H9 (cell line): ENCODE measurements at regions not wholly inside any gene's neighbourhood (a gene's known extent, or its start where the extent isn't known, plus 50 kb on each side); places are given as distances from the start of the nearest gene placed in this dataset.
"Not testable (repeated sequence)": the region's sequence is repeated elsewhere in the genome, so short reads cannot be mapped to it uniquely, and the experiment has no call there.

Experiments
- DNase-seq: peaks from one replicate; pipeline ENCODE4 v3.0.0-alpha.2; 2017
- H2AFZ ChIP-seq: one replicate; pipeline ENCODE4 v1.6.1; 2013; ENCODE audit warnings: mild to moderate bottlenecking, low read length, control low read depth, moderate library complexity
- H2AK5ac ChIP-seq: 2 replicates; pipeline ENCODE4 v1.6.1; 2013; ENCODE audit warnings: low read length, control low read depth, mixed read lengths; ENCODE audit not compliant: insufficient read length
- H2BK120ac ChIP-seq: one replicate; pipeline ENCODE4 v1.6.1; 2013; ENCODE audit warnings: low read depth, mild to moderate bottlenecking, low read length, control low read depth, inconsistent platforms; ENCODE audit not compliant: poor library complexity, severe bottlenecking
- H2BK12ac ChIP-seq: 2 replicates; pipeline ENCODE4 v1.6.1; 2013; ENCODE audit warnings: low read length, control low read depth, mixed read lengths, low read depth; ENCODE audit not compliant: insufficient read length
- H2BK15ac ChIP-seq: 2 replicates; pipeline ENCODE4 v1.6.1; 2013; ENCODE audit warnings: low read depth, low read length, control low read depth
- H2BK20ac ChIP-seq: one replicate; pipeline ENCODE4 v1.6.1; 2013; ENCODE audit warnings: low read depth, mild to moderate bottlenecking, low read length, control low read depth, inconsistent platforms; ENCODE audit not compliant: poor library complexity, severe bottlenecking
- H2BK5ac ChIP-seq: 2 replicates; pipeline ENCODE4 v1.6.1; 2013; ENCODE audit warnings: low read length, control low read depth, mixed read lengths; ENCODE audit not compliant: insufficient read length
- H3K14ac ChIP-seq: 2 replicates; pipeline ENCODE4 v1.6.1; 2013; ENCODE audit warnings: low read length, control low read depth; ENCODE audit not compliant: insufficient read depth
- H3K18ac ChIP-seq: 2 replicates; pipeline ENCODE4 v1.6.1; 2013; ENCODE audit warnings: low read depth, mild to moderate bottlenecking, mixed read lengths, low read length, control low read depth; ENCODE audit not compliant: insufficient read length
- H3K23ac ChIP-seq: 2 replicates; pipeline ENCODE4 v1.6.1; 2013; ENCODE audit warnings: low read length, control low read depth, mixed read lengths, low read depth; ENCODE audit not compliant: insufficient read length
- H3K23me2 ChIP-seq: 2 replicates; pipeline ENCODE4 v1.6.1; 2013; ENCODE audit warnings: low read depth, mild to moderate bottlenecking, mixed read lengths, low read length, control low read depth; ENCODE audit not compliant: insufficient read length, poor library complexity, severe bottlenecking
- H3K27ac ChIP-seq: 2 replicates; pipeline ENCODE4 v1.5.1; 2013; ENCODE audit warnings: low read length, control low read depth, mixed read lengths, low read depth; ENCODE audit not compliant: insufficient read length
- H3K27me3 ChIP-seq: 2 replicates; pipeline ENCODE4 v1.6.1; 2013; ENCODE audit warnings: low read length, control low read depth, inconsistent platforms; ENCODE audit not compliant: insufficient read depth
- H3K4ac ChIP-seq: 2 replicates; pipeline ENCODE4 v1.6.1; 2013; ENCODE audit warnings: low read depth, mild to moderate bottlenecking, control low read depth, inconsistent platforms, low read length, moderate library complexity
- H3K4me1 ChIP-seq: 2 replicates; pipeline ENCODE4 v1.6.1; 2013; ENCODE audit warnings: low read length, control low read depth, inconsistent platforms; ENCODE audit not compliant: insufficient read depth
- H3K4me2 ChIP-seq: 2 replicates; pipeline ENCODE4 v1.6.1; 2013; ENCODE audit warnings: low read length, control low read depth, mixed read lengths; ENCODE audit not compliant: insufficient read length, insufficient read depth
- H3K56ac ChIP-seq: 2 replicates; pipeline ENCODE4 v1.6.1; 2013; ENCODE audit warnings: low read depth, mild to moderate bottlenecking, mixed read lengths, low read length, control low read depth; ENCODE audit not compliant: insufficient read length
- H3K79me1 ChIP-seq: 2 replicates; pipeline ENCODE4 v1.6.1; 2013; ENCODE audit warnings: low read depth, mild to moderate bottlenecking, moderate library complexity, low read length, control low read depth, inconsistent platforms; ENCODE audit not compliant: insufficient read depth, poor library complexity, severe bottlenecking
- H3K79me2 ChIP-seq: 2 replicates; pipeline ENCODE4 v1.6.1; 2013; ENCODE audit warnings: low read length, control low read depth, inconsistent platforms; ENCODE audit not compliant: insufficient read depth
- H3K9ac ChIP-seq: 2 replicates; pipeline ENCODE4 v1.6.1; 2013; ENCODE audit warnings: low read length, control low read depth, mixed read lengths; ENCODE audit not compliant: insufficient read length; ENCODE audit errors: extremely low read depth
- H3K9me3 ChIP-seq: one replicate; pipeline ENCODE4 v1.6.1; 2013; ENCODE audit warnings: low read depth, low read length, inconsistent platforms; ENCODE audit not compliant: control insufficient read depth
- H3T11ph ChIP-seq: one replicate; pipeline ENCODE4 v1.6.1; 2013; ENCODE audit warnings: mild to moderate bottlenecking, low read length, control low read depth, inconsistent platforms
- H4K20me1 ChIP-seq: one replicate; pipeline ENCODE4 v1.6.1; 2013; ENCODE audit not compliant: control insufficient read depth, insufficient read length, insufficient read depth
- H4K5ac ChIP-seq: 2 replicates; pipeline ENCODE4 v1.6.1; 2013; ENCODE audit warnings: low read depth, mild to moderate bottlenecking, mixed read lengths, low read length, control low read depth; ENCODE audit not compliant: insufficient read length
- H4K8ac ChIP-seq: replicated peaks from 2 replicates; pipeline ENCODE4 v1.6.1; 2013; ENCODE audit warnings: low read length, control low read depth, mixed read lengths, low read depth; ENCODE audit not compliant: insufficient read length
- H4K91ac ChIP-seq: 2 replicates; pipeline ENCODE4 v1.6.1; 2013; ENCODE audit warnings: low read depth, mild to moderate bottlenecking, moderate library complexity, mixed read lengths, low read length, control low read depth; ENCODE audit not compliant: insufficient read length
- H3K27ac Mint-ChIP-seq, 3 experiments: 2 replicates in 2 of 3; 3 replicates in 1 of 3; pipeline ENCODE4 v1.8.0; 2020 to 2021; ENCODE audit warnings: mixed read lengths in 3 of 3, mild to moderate bottlenecking in 1 of 3, moderate library complexity in 1 of 3
- H3K27me3 Mint-ChIP-seq: 2 replicates; pipeline ENCODE4 v1.8.0; 2021; ENCODE audit warnings: low read depth, mild to moderate bottlenecking, moderate library complexity, mixed read lengths
- H3K36me3 Mint-ChIP-seq, 3 experiments: 2 replicates in 2 of 3; 3 replicates in 1 of 3; pipeline ENCODE4 v1.8.0; 2020 to 2021; ENCODE audit warnings: low read depth in 3 of 3, mixed read lengths in 3 of 3; ENCODE audit not compliant: insufficient read depth in 1 of 3
- H3K4me1 Mint-ChIP-seq, 2 experiments: 2 replicates each; pipeline ENCODE4 v1.8.0; 2020; ENCODE audit warnings: mixed read lengths in 2 of 2
- H3K4me3 Mint-ChIP-seq, 2 experiments: 2 replicates in 1 of 2; 3 replicates in 1 of 2; pipeline ENCODE4 v1.8.0; 2020 to 2021; ENCODE audit warnings: mild to moderate bottlenecking in 2 of 2, mixed read lengths in 2 of 2, moderate library complexity in 1 of 2
- H3K9me3 Mint-ChIP-seq, 2 experiments: 2 replicates in 1 of 2; 3 replicates in 1 of 2; pipeline ENCODE4 v1.8.0; 2020; ENCODE audit warnings: mild to moderate bottlenecking in 2 of 2, mixed read lengths in 2 of 2, moderate library complexity in 1 of 2
- CTCF ChIP-seq: fragments of 200-600 bp; sonication (generic); conservative IDR thresholded peaks from 3 replicates; pipeline ENCODE4 v1.8.0; 2021; ENCODE audit warnings: antibody characterized with exemption, mild to moderate bottlenecking
- WGBS: extraction: QIAGEN DNeasy Blood & Tissue Kit; methylation state at CpG from one replicate; pipeline ENCODE4 v1.1.7; 2013; ENCODE audit warnings: missing lambda C conversion rate, low lambda C conversion rate, mixed read lengths; ENCODE audit not compliant: insufficient read length; ENCODE audit errors: extremely low coverage; 5-methylcytosine and 5-hydroxymethylcytosine counted together

- no CpG with 5 or more reads among the region's 4 CpGs for WGBS
- H3K27ac ChIP-seq: no peak overlapping the region
- no peak overlapping the region for H3K27ac Mint-ChIP-seq
Measured at GRCh38 chr5:125992050-125992449, 431.2 kb upstream of the GRAMD2B start.

GRCh38 chr5:125999271-126000030 is 423.8 kb upstream of the GRAMD2B start:
- not testable (repeated sequence) for H3K56ac ChIP-seq, H3K27ac Mint-ChIP-seq, H3K4me1 Mint-ChIP-seq, H3K14ac ChIP-seq, H2AK5ac ChIP-seq, H2AFZ ChIP-seq, H3K23me2 ChIP-seq, H4K8ac ChIP-seq, H3K36me3 Mint-ChIP-seq, H2BK120ac ChIP-seq, H3K27me3 ChIP-seq, H4K20me1 ChIP-seq, H3K9me3 Mint-ChIP-seq, H3K18ac ChIP-seq, H2BK15ac ChIP-seq, H4K91ac ChIP-seq, H3K79me2 ChIP-seq, H3K79me1 ChIP-seq, H3K4ac ChIP-seq, H3K27ac ChIP-seq, H2BK12ac ChIP-seq, H2BK20ac ChIP-seq, H3K23ac ChIP-seq, DNase-seq, H3K4me2 ChIP-seq, H2BK5ac ChIP-seq, H3K4me1 ChIP-seq, H3K9ac ChIP-seq, H3K4me3 Mint-ChIP-seq, H3K27me3 Mint-ChIP-seq, H4K5ac ChIP-seq, H3T11ph ChIP-seq, H3K9me3 ChIP-seq
- no CpG with 5 or more reads among the region's 5 CpGs for whole genome bisulfite sequencing

More at GRCh38 chr5:125992050-125992449, 431.2 kb upstream of the GRAMD2B start:
- Histone ChIP-seq H3K4me2 (no peak overlapping the region), H3K23me2 (no peaks in the 10 kb centered on the region), H2BK5ac (no peak overlapping the region), H3K23ac (no peak overlapping the region), H3K18ac (no peak overlapping the region), H2BK15ac (no peak overlapping the region), H3K4me1 (0 out of 2 replicates have a peak, but pooled peaks cover 2% of the 10 kb centered on the region), H2BK12ac (no peak overlapping the region), H4K20me1 (no peaks in the 10 kb centered on the region), H4K8ac (no peak overlapping the region), H3K14ac (no peak overlapping the region), H3K79me1 (no peaks in the 10 kb centered on the region), H2AK5ac (no peak overlapping the region), H3K56ac (no peak overlapping the region), H2BK20ac (no peak overlapping the region), H4K91ac (no peak overlapping the region), H3K27me3 (no peaks in the 10 kb centered on the region), H2AFZ (no peak overlapping the region), H3K9me3 (no peaks in the 10 kb centered on the region), H2BK120ac (no peak overlapping the region), H4K5ac (no peak overlapping the region), H3K4ac (no peak overlapping the region), H3K79me2 (no peaks in the 10 kb centered on the region), H3K9ac (no peak overlapping the region), H3T11ph (no peak overlapping the region)
- no peaks in the 10 kb centered on the region; a peak in 1 of 5 replicates for H3K9me3 Mint-ChIP-seq
- TF ChIP-seq CTCF: no peak
- no peak overlapping the region for H3K4me3 Mint-ChIP-seq
- peaks cover 0 to 3% of the 10 kb centered on the region in 2 experiments; a peak in 1 of 4 replicates for H3K4me1 Mint-ChIP-seq
- no peaks in the 10 kb centered on the region for H3K27me3 Mint-ChIP-seq
- DNase-seq: no peak
- no peaks in the 10 kb centered on the region; a peak in 1 of 7 replicates for H3K36me3 Mint-ChIP-seq
